Activated CD4-positive, alpha-beta T cell treated with anti-CD3 and anti-CD28 coated beads, Interleukin-2, amount 10 ng/mL, durations not matched to agents 7 days and 5 days (primary cell): ENCODE measurements at regions not wholly inside any gene's neighbourhood (a gene's known extent, or its start where the extent isn't known, plus 50 kb on each side); places are given as distances from the start of the nearest gene placed in this dataset.
"Not testable (repeated sequence)": the region's sequence is repeated elsewhere in the genome, so short reads cannot be mapped to it uniquely, and the experiment has no call there.

ENCODE experiments used
- CTCF ChIA-PET: fragments of 350-600 bp; sonication (Branson Sonifier 250); formaldehyde crosslinking; loops from one replicate; lab custom pipeline; 2021; ENCODE audit warnings: antibody characterized with exemption; lab: Charles Lee
- POLR2A ChIA-PET: fragments of 350-600 bp; sonication (Branson Sonifier 250); formaldehyde crosslinking; loops from one replicate; lab custom pipeline; 2021; ENCODE audit warnings: antibody characterized with exemption; lab: Charles Lee
- DNase-seq: peaks from one replicate; pipeline ENCODE4 v3.0.0-alpha.2; 2020
- H3K27ac Mint-ChIP-seq: one replicate; pipeline ENCODE4 v1.8.0; 2021; ENCODE audit warnings: mild to moderate bottlenecking, moderate library complexity, mixed read lengths
- H3K27me3 Mint-ChIP-seq: one replicate; pipeline ENCODE4 v1.8.0; 2021; ENCODE audit warnings: mixed read lengths
- H3K36me3 Mint-ChIP-seq: one replicate; pipeline ENCODE4 v1.8.0; 2021; ENCODE audit warnings: low read depth, mixed read lengths
- H3K4me1 Mint-ChIP-seq: one replicate; pipeline ENCODE4 v1.8.0; 2021; ENCODE audit warnings: mixed read lengths
- H3K4me3 Mint-ChIP-seq: one replicate; pipeline ENCODE4 v1.8.0; 2021; ENCODE audit warnings: mild to moderate bottlenecking, moderate library complexity, mixed read lengths
- H3K9me3 Mint-ChIP-seq: one replicate; pipeline ENCODE4 v1.8.0; 2021; ENCODE audit warnings: mixed read lengths

DNA sequence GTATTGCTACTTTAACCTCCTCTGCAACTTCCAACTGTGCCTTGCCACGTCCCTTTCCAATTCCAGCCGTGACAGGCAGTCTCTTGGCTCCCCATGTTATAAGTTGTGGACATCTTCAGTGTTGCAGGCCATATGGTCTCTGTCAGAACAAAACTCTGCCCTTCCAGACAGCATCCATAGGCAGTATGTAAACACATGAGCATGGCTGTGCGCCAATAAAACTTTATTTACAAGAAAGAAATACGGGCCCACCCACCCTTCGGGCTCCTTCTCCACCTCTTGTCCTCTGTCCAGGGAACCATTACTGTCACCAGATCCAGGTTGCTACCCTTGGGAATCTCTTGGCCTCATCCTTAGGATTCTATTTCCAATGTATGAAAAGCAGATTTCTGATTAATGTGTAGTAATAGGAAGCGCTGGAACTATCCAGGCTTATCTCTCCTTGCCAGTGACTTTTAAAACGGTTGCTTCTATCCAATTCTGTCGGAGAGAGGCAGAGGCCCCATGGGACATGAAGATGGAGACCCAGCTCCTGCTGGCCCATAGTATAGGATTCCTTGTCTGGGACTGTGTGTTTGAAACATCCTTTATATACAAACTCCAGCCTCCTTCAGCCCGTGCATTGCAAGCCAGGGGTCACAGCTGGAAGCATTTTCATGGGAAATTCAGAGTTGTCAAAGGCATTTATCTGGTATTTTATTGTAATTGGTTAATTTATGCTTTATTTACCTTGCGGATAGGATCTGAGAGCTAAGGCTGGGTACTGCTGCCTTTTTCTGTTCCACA lies 114.4 kb downstream of the ZNF664 start:
- H3K27ac Mint-ChIP-seq, result no peak overlapping the region
- no peaks in the 10 kb centered on the region for H3K9me3 Mint-ChIP-seq
- H3K4me3 Mint-ChIP-seq, result no peak overlapping the region
- CTCF ChIA-PET, result no interaction called here
- no peaks in the 10 kb centered on the region for H3K36me3 Mint-ChIP-seq
- no peaks in the 10 kb centered on the region for H3K4me1 Mint-ChIP-seq
- no peaks in the 10 kb centered on the region for H3K27me3 Mint-ChIP-seq
- DNase-seq, result no peak
- POLR2A ChIA-PET, result no interaction called here

DNA sequence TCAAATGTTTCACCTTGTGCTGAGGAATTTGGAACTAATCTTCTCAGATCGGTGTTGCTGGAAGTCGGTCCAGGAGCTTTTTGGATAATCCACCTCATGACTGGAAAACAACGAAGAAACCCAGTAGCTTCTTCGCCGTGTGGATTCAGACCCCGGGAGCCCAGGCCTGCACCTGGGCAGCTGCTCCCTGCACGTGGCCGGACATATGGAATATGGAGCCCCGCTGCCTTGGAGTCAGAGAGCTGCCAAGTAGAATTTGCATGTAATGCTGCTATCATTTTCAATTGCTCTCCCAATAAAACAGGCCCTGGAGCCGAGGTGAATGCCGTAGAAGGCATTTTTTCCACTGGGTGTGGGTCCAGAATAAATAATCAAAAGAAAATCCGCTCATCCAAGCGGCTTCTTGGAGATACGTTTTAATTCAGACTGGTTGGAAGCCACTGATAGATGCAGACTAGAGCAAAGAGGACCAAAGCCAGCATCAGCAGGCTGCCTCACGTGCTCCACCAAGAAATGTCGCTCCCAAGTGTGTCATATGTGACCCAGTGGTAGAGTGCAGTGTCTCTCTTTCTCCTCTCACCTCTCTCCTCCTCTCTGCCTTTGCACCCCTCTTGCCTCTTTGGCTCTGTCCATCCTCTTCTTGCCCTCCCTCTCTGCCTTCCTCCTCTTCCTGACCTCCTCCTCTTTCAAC lies 115.3 kb downstream of the ZNF664 start:
- H3K4me3 Mint-ChIP-seq, result no peak overlapping the region
- no peaks in the 10 kb centered on the region for H3K36me3 Mint-ChIP-seq
- H3K9me3 Mint-ChIP-seq, result no peaks in the 10 kb centered on the region
- DNase-seq, result no peak
- H3K27ac Mint-ChIP-seq, result no peak overlapping the region
- no peaks in the 10 kb centered on the region for H3K4me1 Mint-ChIP-seq
- no peaks in the 10 kb centered on the region for H3K27me3 Mint-ChIP-seq
- POLR2A ChIA-PET, result no interaction called here
- CTCF ChIA-PET, result no interaction called here

DNA sequence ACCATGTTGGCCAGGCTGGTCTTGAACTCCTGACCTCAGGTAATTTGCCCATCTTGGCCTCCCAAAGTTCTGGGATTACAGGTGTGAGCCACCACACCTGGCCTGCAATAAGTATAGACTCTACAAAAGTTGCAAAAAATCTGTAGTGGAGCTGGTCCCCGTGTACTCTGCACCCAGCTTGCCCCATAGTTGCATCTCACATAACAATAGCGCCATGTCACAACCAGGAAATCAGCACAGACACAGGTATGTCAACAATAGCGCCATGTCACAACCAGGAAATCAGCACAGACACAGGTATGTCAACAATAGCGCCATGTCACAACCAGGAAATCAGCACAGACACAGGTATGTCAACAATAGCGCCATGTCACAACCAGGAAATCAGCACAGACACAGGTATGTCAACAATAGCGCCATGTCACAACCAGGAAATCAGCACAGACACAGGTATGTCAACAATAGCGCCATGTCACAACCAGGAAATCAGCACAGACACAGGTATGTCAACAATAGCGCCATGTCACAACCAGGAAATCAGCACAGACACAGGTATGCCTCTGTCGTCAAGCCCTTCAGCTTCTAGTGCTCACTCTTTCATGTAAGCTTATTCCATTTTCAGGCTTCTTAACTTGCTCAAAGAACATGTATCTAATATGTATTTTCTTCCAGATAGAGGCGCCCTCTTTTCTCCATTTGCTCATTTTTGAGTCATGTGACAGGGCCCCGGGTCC lies 116.3 kb downstream of the ZNF664 start:
- H3K4me1 Mint-ChIP-seq, POLR2A ChIA-PET, H3K9me3 Mint-ChIP-seq, H3K4me3 Mint-ChIP-seq, H3K27me3 Mint-ChIP-seq, DNase-seq, H3K27ac Mint-ChIP-seq, H3K36me3 Mint-ChIP-seq, CTCF ChIA-PET: not testable (repeated sequence)

DNA sequence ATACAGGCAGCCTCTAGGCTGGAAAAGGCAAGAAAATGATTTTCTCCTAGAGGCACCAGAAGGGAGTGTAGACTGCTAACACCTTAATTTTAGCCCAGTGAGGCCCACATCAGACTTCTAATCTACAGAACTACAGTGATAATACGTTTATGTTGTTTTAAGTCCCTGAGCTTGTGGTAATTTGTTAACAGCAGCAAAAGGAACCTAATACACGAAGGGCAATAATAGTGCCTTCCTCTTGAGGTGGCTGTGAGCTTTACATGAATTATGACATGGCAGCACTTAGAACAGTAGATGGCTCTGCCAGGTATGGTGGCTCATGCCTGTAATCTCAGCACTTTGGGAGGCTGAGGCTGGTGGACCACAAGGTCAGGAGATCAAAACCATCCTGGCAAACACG lies 118.8 kb downstream of the ZNF664 start:
- CTCF ChIA-PET, result no interaction called here
- Mint-ChIP-seq H3K36me3 (no peaks in the 10 kb centered on the region), H3K27me3 (no peaks in the 10 kb centered on the region), H3K4me3 (no peak overlapping the region), H3K4me1 (no peaks in the 10 kb centered on the region), H3K9me3 (no peaks in the 10 kb centered on the region), H3K27ac (no peak overlapping the region)
- POLR2A ChIA-PET, result no interaction called here
- DNase-seq, result no peak

DNA sequence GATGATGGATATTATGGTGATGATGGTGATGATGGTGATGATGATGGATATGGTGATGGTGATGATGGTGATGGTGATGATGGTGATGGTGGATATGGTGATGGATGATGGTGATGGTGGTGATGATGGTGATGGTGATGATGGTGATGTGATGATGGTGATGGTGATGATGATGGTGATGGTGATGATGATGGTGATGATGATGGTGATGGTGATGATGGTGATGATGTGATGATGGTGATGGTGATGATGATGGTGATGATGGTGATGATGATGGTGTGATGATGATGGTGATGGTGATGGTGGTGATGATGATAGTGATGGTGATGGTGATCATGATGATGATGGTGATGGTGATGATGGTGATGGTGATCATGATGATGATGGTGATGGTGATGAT lies 119.5 kb downstream of the ZNF664 start:
- DNase-seq, H3K4me1 Mint-ChIP-seq, CTCF ChIA-PET, POLR2A ChIA-PET, H3K9me3 Mint-ChIP-seq, H3K4me3 Mint-ChIP-seq, H3K36me3 Mint-ChIP-seq, H3K27me3 Mint-ChIP-seq, H3K27ac Mint-ChIP-seq: not testable (repeated sequence)

DNA sequence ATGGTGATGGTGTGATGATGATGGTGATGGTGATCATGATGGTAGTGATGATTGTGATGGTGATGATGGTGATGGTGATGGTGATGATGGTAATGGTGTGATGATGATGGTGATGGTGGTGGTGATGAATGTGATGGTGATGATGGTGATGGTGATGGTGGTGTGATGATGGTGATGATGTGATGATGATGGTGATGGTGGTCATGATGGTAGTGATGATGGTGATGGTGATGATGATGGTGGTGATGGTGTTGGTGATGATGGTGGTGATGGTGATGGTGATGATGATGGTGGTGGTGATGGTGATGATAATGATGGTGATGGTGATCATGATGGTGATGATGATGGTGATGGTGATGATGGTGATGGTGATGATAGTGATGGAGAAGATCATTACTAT lies 120.3 kb downstream of the ZNF664 start:
- DNase-seq, result no peak
- Mint-ChIP-seq H3K27me3 (no peaks in the 10 kb centered on the region), H3K4me1 (no peaks in the 10 kb centered on the region), H3K4me3 (no peak overlapping the region), H3K9me3 (no peaks in the 10 kb centered on the region), H3K36me3 (no peaks in the 10 kb centered on the region), H3K27ac (no peak overlapping the region)
- POLR2A ChIA-PET, result no interaction called here
- CTCF ChIA-PET, result no interaction called here

DNA sequence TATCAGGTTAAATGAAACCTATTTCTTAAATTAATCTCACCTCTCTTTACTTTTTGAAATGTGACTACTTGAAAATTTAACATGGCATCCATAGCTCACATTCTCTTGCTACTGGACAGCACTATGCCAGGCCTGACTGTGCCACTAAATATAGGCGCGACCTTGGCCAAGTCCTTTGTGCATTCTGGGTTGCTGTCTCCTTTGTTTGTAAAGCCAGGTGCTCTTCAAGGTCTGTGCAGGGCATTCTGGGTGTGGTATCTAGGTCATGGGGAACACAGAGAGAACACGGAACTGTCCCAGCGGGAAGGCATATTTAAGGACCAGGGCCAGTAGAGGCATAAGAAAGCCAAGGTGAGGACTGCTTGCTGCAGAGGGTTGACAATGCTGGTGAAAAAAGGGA lies 121.2 kb downstream of the ZNF664 start:
- Mint-ChIP-seq H3K27ac (no peak overlapping the region), H3K9me3 (no peaks in the 10 kb centered on the region), H3K4me3 (no peak overlapping the region), H3K4me1 (no peaks in the 10 kb centered on the region), H3K27me3 (peaks cover 4% of the 10 kb centered on the region), H3K36me3 (no peaks in the 10 kb centered on the region)
- ChIA-PET POLR2A (no interaction called here), CTCF (no interaction called here)
- DNase-seq, result no peak

DNA sequence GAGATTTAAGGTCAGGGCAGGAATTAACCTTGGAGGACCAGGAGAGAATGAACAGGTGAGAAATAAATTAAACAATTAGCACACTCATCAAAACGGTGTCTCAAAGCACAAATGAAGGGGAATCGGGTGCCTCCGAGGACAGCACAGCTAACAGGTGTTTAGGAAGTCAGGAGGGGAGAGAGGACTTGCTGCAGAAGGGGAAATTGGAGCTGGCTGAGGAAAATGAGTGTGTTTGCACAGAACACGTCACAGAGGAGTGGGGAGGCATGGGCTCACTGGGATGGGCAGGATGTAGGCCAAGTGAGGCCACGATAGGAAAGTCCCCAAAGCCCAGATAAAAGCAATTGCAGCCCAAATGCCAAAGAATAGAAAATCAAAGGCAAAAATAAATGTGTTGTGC lies 121.7 kb downstream of the ZNF664 start:
- Mint-ChIP-seq H3K27ac (no peak overlapping the region), H3K27me3 (peaks cover 4% of the 10 kb centered on the region), H3K36me3 (no peaks in the 10 kb centered on the region), H3K9me3 (no peaks in the 10 kb centered on the region), H3K4me3 (no peak overlapping the region), H3K4me1 (no peaks in the 10 kb centered on the region)
- ChIA-PET POLR2A (no interaction called here), CTCF (no interaction called here)
- DNase-seq, result no peak

DNA sequence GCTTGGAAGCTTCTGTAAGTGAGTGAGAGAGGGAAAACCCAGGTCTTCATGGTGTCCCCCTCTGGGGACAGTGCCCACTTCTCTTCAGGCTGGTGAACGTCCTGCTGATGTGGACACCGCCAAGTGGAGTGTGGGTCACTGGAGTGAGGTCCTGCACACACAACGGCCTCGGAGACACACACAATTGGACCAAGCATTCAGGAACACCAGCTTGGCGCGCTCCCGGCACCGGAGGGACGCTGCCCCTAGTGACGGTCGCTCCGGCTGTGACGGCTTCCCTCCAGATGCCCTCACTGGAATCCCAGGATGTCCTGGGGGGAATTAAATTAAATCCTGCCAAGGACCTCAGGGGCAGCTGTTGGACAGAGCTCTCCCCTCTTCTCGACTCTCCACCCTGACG lies 123.1 kb downstream of the ZNF664 start:
- no peaks in the 10 kb centered on the region for H3K4me1 Mint-ChIP-seq
- H3K27ac Mint-ChIP-seq, result no peak overlapping the region
- no peaks in the 10 kb centered on the region for H3K36me3 Mint-ChIP-seq
- CTCF ChIA-PET, result no interaction called here
- H3K4me3 Mint-ChIP-seq, result no peak overlapping the region
- POLR2A ChIA-PET, result no interaction called here
- no peaks in the 10 kb centered on the region for H3K9me3 Mint-ChIP-seq
- peaks cover 4% of the 10 kb centered on the region for H3K27me3 Mint-ChIP-seq
- DNase-seq, result no peak

DNA sequence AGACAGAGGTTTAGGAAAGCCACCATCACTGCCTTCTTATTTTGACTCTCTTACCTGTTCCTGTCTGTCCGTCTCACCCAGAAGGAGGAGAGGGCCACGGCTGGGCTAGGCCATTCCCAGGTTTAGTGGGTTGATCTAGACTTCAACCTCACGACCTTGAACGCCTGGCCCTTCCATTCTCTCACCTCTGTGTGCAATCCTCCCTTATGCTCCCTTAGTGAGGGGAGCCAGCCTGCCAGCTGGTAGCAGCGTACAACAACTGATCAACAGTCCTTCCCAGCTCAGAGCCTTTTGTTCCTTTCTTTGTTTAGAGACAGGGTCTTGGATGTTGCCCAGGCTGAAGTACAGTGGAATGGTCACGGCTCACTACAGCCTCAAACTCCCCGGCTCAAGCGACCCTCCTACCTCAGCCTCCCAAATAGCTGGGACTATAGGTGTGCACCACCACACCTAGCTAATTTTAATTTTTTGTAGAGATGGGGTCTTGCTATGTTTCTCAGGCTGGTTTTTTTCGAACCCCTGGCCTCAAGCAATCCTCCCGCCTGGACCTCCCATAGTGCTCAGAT lies 123.9 kb downstream of the ZNF664 start:
- no peak overlapping the region for H3K27ac Mint-ChIP-seq
- no peak overlapping the region for H3K4me3 Mint-ChIP-seq
- no peak for DNase-seq
- H3K36me3 Mint-ChIP-seq, result no peaks in the 10 kb centered on the region
- CTCF ChIA-PET, result interaction anchor here (0.6 kb wide), 1 partner anchor 144 kb away, joined by 3 read pairs; no protein-coding TSS in a partner anchor
- peaks cover 4% of the 10 kb centered on the region for H3K27me3 Mint-ChIP-seq
- H3K4me1 Mint-ChIP-seq, result no peaks in the 10 kb centered on the region
- no peaks in the 10 kb centered on the region for H3K9me3 Mint-ChIP-seq
- POLR2A ChIA-PET, result no interaction called here

DNA sequence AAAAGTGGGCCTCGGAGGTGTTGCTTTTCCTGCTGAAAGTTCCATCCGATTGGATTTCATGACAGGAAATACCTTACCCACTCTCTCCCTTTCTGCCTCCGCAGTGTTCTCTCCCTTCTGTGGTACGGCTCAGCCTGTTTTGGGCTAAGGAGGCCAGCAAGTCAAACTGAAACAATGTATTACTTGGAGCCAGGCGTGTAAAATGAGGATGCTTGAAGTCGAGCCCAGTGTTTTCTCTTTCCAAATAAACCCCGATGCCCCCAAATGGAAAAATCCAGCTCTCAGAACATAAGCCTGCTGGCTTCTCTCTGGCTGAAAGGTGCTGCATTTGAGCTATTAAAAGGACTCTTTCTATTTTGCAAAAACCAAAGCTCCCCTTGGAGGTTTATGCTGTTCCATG lies 124.7 kb downstream of the ZNF664 start:
- H3K36me3 Mint-ChIP-seq, result no peaks in the 10 kb centered on the region
- POLR2A ChIA-PET, result no interaction called here
- no peak for DNase-seq

DNA sequence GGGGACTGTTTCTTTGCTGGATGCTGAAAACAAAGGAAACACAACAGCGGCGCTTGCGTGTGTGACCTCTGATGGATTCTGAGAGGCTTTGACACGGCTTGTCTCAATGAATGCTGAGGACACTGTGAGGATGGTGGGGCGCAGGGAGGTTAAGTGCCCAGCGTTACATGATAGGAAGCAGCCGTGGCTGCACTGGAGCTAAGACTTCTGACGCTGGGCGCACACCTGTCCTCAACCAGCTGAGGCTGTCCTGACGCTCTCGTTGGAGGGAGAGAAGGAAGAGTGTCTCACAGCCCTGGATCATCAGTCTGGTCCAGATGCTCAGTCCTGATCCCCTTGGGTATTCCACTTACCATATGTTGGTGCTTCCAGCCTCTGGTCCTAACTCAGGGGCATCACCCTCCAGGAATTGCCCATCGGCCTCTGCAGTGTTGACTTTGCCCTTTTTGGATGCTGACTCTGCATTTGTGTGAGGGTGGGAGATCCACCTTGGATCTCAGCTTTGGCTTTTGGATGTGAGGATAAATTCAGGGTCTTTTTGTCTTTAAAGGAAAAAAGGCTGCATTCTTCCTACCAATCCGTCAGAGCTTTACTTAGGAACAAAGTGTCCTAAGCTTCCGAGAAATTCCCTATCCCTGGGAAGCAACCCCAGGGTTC lies 125.2 kb downstream of the ZNF664 start:
- ChIA-PET POLR2A (interaction anchor here (0.7 kb wide), 1 partner anchor 1016 kb away, joined by 3 read pairs; no protein-coding TSS in a partner anchor), CTCF (interaction anchor here (1.4 kb wide), 1 partner anchor 21 kb away, joined by 3 read pairs; no protein-coding TSS in a partner anchor)
- H3K27ac Mint-ChIP-seq, result no peak overlapping the region

More for the DNA sequence above, 124.7 kb downstream of the ZNF664 start:
- CTCF ChIA-PET, result no interaction called here
- H3K27me3 Mint-ChIP-seq, result peaks cover 4% of the 10 kb centered on the region
- no peaks in the 10 kb centered on the region for H3K4me1 Mint-ChIP-seq
- H3K9me3 Mint-ChIP-seq, result no peaks in the 10 kb centered on the region
- H3K27ac Mint-ChIP-seq, result no peak overlapping the region
- no peak overlapping the region for H3K4me3 Mint-ChIP-seq

More for the DNA sequence above, 125.2 kb downstream of the ZNF664 start:
- Mint-ChIP-seq H3K9me3 (no peaks in the 10 kb centered on the region), H3K27me3 (peaks cover 4% of the 10 kb centered on the region), H3K4me1 (no peaks in the 10 kb centered on the region), H3K36me3 (no peaks in the 10 kb centered on the region), H3K4me3 (no peak overlapping the region)
- no peak for DNase-seq
